Stimulated activated naive CD4-positive, alpha-beta T cell treated with Interleukin-2 at 50 U/mL for 16 hours (primary cell): ENCODE measurements at regions not wholly inside any gene's neighbourhood (a gene's known extent, or its start where the extent isn't known, plus 50 kb on each side); places are given as distances from the start of the nearest gene placed in this dataset.
"Not testable (repeated sequence)": the region's sequence is repeated elsewhere in the genome, so short reads cannot be mapped to it uniquely, and the experiment has no call there.

Experiments used
- DNase-seq: peaks from one replicate; lab custom pipeline; 2025; lab: John Stamatoyannopoulos, UW

GRCh38 chr15:38814891-38815290 lies 250.3 kb upstream of the RASGRP1 start:
- DNase-seq = no peak

GRCh38 chr15:38817427-38818156 lies 253.0 kb upstream of the RASGRP1 start:
- DNase-seq = peak; percentile 72

GRCh38 chr15:38818157-38818790 lies 253.7 kb upstream of the RASGRP1 start:
- DNase-seq = no peak

- DNase-seq = no peak
These were observed 254.9 kb upstream of the RASGRP1 start for GRCh38 chr15:38819387-38819950.

- no peak for DNase-seq
These were observed 258.6 kb upstream of the RASGRP1 start for GRCh38 chr15:38823263-38823662.

GRCh38 chr15:38824719-38825118 lies 260.1 kb upstream of the RASGRP1 start:
- DNase-seq = no peak

- no peak for DNase-seq
These were observed 262.3 kb upstream of the RASGRP1 start for GRCh38 chr15:38826880-38827279.

GRCh38 chr15:38828031-38828532 lies 263.5 kb upstream of the RASGRP1 start:
- no peak for DNase-seq

GRCh38 chr15:38829086-38829485 lies 264.5 kb upstream of the RASGRP1 start:
- no peak for DNase-seq

- DNase-seq = no peak
These were observed 277.6 kb upstream of the RASGRP1 start for GRCh38 chr15:38842226-38842625.

- DNase-seq = no peak
These were observed 278.5 kb upstream of the RASGRP1 start for GRCh38 chr15:38843051-38843501.

- no peak for DNase-seq
These were observed 279.3 kb upstream of the RASGRP1 start for GRCh38 chr15:38843736-38844590.

- DNase-seq = no peak
These were observed 280.1 kb upstream of the RASGRP1 start for GRCh38 chr15:38844736-38845135.

- DNase-seq = no peak
These were observed 281.7 kb upstream of the RASGRP1 start for GRCh38 chr15:38846346-38846745.

- DNase-seq = no peak
These were observed 283.1 kb upstream of the RASGRP1 start for GRCh38 chr15:38847666-38848065.

- DNase-seq = no peak
These were observed 284.4 kb upstream of the RASGRP1 start for GRCh38 chr15:38849046-38849445.

- not testable (repeated sequence) for DNase-seq
These were observed 287.6 kb upstream of the RASGRP1 start for GRCh38 chr15:38852188-38852587.

GRCh38 chr15:38853608-38854007 lies 289.0 kb upstream of the RASGRP1 start:
- DNase-seq = peak; percentile 4

GRCh38 chr15:38854506-38854905 lies 289.9 kb upstream of the RASGRP1 start:
- no peak for DNase-seq

- no peak for DNase-seq
These were observed 293.2 kb upstream of the RASGRP1 start for GRCh38 chr15:38857814-38858213.

GRCh38 chr15:38859574-38859973 lies 295.0 kb upstream of the RASGRP1 start:
- DNase-seq = no peak

- DNase-seq = no peak
These were observed 295.6 kb upstream of the RASGRP1 start for GRCh38 chr15:38860253-38860652.
